Neutrophil (primary cell): ENCODE measurements at regions not wholly inside any gene's neighbourhood (a gene's known extent, or its start where the extent isn't known, plus 50 kb on each side); places are given as distances from the start of the nearest gene placed in this dataset.

Source experiments
- H3K27ac ChIP-seq: fragments of 200-600 bp; sonication (generic); 2 replicates; pipeline ENCODE4 v1.5.1; 2016; ENCODE audit warnings: mild to moderate bottlenecking, moderate library complexity
- H3K27me3 ChIP-seq: fragments of 200-600 bp; sonication (generic); 2 replicates; pipeline ENCODE4 v1.6.0; 2016; ENCODE audit warnings: mild to moderate bottlenecking
- H3K36me3 ChIP-seq: fragments of 200-600 bp; sonication (generic); 2 replicates; pipeline ENCODE4 v1.5.1; 2017
- H3K4me1 ChIP-seq, 2 experiments: fragments of 200-600 bp in 1 of 2; sonication (generic) in 1 of 2; 1 replicate in 1 of 2; 2 replicates in 1 of 2; pipeline versions ENCODE4 v1.5.1 to v1.6.1; 2013 to 2016; ENCODE audit warnings: low read depth in 1 of 2, low read length in 1 of 2, mild to moderate bottlenecking in 1 of 2, moderate library complexity in 1 of 2; ENCODE audit not compliant: control insufficient read depth in 1 of 2, insufficient read depth in 1 of 2
- H3K4me3 ChIP-seq, 2 experiments: fragments of 200-600 bp in 1 of 2; sonication (generic) in 1 of 2; 1 replicate in 1 of 2; 2 replicates in 1 of 2; pipeline ENCODE4 v1.5.1; 2013 to 2016; ENCODE audit warnings: low read depth in 1 of 2, low read length in 1 of 2, mild to moderate bottlenecking in 1 of 2, moderate library complexity in 1 of 2
- H3K9me3 ChIP-seq: fragments of 200-600 bp; sonication (generic); 2 replicates; pipeline ENCODE4 v1.5.1; 2016
- TF ChIP-seq, protein P1 (sequence below): fragments of 200-600 bp; sonication (generic); IDR thresholded peaks from 2 replicates; pipeline ENCODE4 v1.5.1; 2016; ENCODE audit warnings: antibody characterized with exemption

DNA sequence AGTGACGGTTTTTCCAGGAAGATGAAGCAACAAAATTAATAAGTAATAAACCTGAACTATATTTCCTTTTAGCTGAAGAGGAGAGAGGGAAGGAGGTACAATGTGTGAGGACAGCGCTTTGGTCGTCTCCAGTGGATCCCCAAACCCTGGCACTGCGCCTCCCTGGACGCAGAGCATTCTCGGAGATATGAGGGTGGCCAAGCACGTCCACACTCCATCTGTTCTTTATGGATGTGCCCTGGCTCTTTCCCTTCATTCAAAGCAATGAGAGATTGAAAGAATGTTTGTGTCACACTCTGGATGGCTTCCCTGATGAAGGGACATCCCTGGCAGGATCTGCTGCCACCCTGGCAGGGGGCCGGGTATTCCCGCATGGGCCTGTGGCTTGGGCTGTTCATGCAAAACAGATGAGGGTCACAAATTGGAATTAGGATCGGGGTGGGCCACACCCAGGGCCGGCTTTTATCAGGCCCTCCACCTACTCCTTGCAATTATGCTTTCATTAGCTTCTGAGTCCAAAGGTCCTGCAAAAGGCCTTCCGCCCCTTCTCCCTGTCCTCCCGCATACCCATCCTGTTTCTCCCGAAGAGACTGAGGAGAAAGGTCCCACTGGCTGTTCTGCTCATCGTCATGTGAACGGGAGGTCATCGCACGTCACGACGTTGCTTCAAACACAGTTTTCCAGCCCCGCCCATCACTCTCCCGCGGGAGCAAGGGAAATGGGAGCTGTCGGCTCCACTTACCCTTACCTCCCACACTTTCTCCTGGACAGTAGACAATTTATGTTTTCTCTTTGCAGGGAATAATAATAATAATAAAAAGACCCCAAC lies 286.1 kb upstream of the IRX4 start:
- no peaks in the 10 kb centered on the region for H3K4me1 ChIP-seq
- no peaks in the 10 kb centered on the region for H3K36me3 ChIP-seq
- no peaks in the 10 kb centered on the region for H3K9me3 ChIP-seq
- TF ChIP-seq, protein P1, sequence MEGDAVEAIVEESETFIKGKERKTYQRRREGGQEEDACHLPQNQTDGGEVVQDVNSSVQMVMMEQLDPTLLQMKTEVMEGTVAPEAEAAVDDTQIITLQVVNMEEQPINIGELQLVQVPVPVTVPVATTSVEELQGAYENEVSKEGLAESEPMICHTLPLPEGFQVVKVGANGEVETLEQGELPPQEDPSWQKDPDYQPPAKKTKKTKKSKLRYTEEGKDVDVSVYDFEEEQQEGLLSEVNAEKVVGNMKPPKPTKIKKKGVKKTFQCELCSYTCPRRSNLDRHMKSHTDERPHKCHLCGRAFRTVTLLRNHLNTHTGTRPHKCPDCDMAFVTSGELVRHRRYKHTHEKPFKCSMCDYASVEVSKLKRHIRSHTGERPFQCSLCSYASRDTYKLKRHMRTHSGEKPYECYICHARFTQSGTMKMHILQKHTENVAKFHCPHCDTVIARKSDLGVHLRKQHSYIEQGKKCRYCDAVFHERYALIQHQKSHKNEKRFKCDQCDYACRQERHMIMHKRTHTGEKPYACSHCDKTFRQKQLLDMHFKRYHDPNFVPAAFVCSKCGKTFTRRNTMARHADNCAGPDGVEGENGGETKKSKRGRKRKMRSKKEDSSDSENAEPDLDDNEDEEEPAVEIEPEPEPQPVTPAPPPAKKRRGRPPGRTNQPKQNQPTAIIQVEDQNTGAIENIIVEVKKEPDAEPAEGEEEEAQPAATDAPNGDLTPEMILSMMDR: no peak
- no peak overlapping the region for H3K27ac ChIP-seq
- H3K27me3 ChIP-seq: peaks cover 11% of the 10 kb centered on the region
- no peak overlapping the region for H3K4me3 ChIP-seq

DNA sequence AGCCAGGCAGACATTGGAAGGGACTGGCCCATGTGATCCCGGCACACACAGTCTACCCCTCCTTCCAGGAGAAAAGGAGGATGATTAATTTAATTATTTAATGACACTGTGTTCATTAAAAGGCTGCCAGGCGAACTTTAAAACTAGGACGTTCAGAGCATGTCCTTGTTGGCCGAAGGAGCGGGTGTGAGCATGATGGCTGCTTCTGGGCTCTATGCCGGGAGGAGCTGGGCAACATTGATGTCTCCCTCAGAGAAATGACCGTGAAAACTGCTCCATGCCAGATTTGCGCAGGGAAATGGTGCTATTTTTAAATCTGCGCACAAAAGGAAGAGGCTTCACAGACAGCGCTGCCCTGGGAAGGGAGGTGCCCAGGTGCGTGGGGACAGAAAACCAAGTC lies 284.9 kb upstream of the IRX4 start:
- no peaks in the 10 kb centered on the region for H3K4me1 ChIP-seq
- TF ChIP-seq, protein P1: no peak
- H3K9me3 ChIP-seq: no peaks in the 10 kb centered on the region
- H3K36me3 ChIP-seq: no peaks in the 10 kb centered on the region
- peaks cover 4% of the 10 kb centered on the region for H3K27me3 ChIP-seq
- no peak overlapping the region for H3K4me3 ChIP-seq
- no peak overlapping the region for H3K27ac ChIP-seq

DNA sequence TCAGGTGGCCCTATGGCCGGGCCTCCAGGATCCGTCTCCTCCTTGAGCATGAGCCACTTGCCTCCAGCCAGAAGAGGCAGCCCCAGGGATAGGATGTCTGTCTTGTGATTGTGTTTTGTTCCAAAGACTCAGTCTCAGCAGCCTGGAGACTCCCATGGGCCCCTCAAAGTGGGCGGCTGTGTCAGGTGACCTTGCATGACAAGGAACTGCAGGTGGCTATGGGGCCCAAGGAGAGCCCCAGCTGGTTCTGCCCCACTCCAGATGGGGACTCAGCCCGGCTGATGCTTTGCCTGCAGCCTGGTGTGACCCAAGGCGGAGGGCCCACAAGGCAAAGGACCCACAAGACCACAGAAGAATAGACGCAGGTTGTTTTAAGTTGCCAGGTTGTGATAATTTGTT lies 284.3 kb upstream of the IRX4 start:
- Histone ChIP-seq H3K27me3 (no peaks in the 10 kb centered on the region), H3K4me3 (no peak overlapping the region), H3K36me3 (no peaks in the 10 kb centered on the region), H3K27ac (no peak overlapping the region), H3K4me1 (no peaks in the 10 kb centered on the region), H3K9me3 (no peaks in the 10 kb centered on the region)
- TF ChIP-seq, protein P1: no peak

DNA sequence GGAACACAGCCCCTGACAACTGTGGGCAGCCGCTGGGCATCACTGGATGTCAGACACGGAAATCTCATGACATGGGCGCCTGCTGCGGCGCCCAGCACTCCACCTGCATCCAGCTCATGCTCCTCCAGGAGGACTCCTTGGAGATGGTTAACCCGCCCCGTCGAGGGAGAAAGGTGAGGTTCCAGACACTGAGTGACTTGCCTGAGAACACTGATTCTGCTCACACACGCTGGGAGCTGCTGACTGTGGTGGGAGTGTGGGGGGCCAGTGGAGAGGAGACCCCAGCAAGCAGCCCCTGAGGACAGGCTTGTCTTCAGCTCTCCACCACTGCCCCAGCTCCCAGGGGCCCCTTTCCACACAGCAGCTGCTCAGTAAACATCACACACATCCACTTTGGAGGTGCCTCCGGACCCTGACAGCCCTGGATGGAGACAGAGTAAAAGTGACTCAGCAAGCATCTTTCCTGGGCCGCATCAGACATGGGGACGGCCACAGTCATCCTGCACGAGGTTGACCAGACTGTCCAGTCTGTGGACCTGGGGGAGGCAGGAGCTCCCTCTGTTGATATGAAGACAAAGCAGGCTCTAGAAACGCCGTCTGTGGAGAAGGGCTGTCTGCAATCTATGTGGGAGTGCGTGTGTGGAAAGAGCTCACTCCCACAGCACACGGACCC lies 283.7 kb upstream of the IRX4 start:
- H3K4me3 ChIP-seq: no peak overlapping the region
- TF ChIP-seq, protein P1: no peak
- H3K27me3 ChIP-seq: no peaks in the 10 kb centered on the region

DNA sequence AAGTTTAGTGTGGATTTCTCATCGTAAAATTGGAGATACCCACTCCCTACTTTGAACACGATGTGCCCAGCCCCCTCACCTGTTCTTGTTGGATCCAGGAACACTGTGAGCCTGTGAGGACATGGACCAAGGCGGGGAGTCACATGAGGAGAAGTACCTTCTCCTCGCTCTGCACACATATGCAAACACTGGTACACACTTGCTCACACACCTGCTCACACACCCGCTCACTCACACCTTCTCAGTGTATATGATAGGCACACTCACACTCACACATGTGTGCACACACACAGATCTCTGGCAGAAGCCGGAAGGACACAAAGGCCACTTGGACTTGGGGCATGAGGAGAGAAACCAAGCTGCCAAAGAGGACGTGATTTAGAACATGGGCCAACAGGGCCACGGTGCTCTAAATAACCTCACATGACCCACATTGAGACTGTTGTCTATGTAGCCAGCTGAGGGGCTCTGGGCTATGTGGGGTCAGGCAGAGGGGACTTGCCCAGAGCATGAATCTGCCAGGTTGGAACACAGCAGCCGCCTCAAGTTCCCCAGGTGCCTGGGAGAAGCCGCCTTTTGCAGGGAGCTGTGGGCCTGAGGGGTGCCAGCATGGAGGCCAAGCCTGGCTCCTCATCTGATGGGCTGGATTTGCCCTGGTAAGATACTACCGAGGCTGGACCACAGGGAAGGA lies 283.0 kb upstream of the IRX4 start:
- H3K9me3 ChIP-seq: no peaks in the 10 kb centered on the region
- no peaks in the 10 kb centered on the region for H3K36me3 ChIP-seq
- H3K27me3 ChIP-seq: no peaks in the 10 kb centered on the region
- H3K4me3 ChIP-seq: no peak overlapping the region
- H3K4me1 ChIP-seq: no peaks in the 10 kb centered on the region
- TF ChIP-seq, protein P1: no peak
- no peak overlapping the region for H3K27ac ChIP-seq

More for the DNA sequence above, 283.7 kb upstream of the IRX4 start:
- H3K36me3 ChIP-seq: no peaks in the 10 kb centered on the region
- H3K9me3 ChIP-seq: no peaks in the 10 kb centered on the region
- H3K4me1 ChIP-seq: no peaks in the 10 kb centered on the region
- H3K27ac ChIP-seq: no peak overlapping the region
